Heart left ventricle (tissue), 13 donors: ENCODE measurements at regions not wholly inside any gene's neighbourhood (a gene's known extent, or its start where the extent isn't known, plus 50 kb on each side); places are given as distances from the start of the nearest gene placed in this dataset.

ENCODE experiments used
- CTCF ChIP-seq, 12 donors: fragments of 200-600 bp; sonication (generic) in 4 of 12; IDR thresholded peaks; one replicate each; pipeline versions ENCODE4 v1.5.0 to v1.8.0; 2018 to 2022; ENCODE audit warnings: antibody characterized with exemption in 12 of 12, mild to moderate bottlenecking in 5 of 12
- POLR2A ChIP-seq, 2 donors: fragments of 450-650 bp; IDR thresholded peaks; one replicate each; pipeline ENCODE4 v1.6.1; 2017; ENCODE audit warnings: antibody characterized with exemption in 2 of 2, mild to moderate bottlenecking in 2 of 2, moderate library complexity in 2 of 2
- donor health status: ischemic (EF 13 %, LVEDD 7.1; RV severe dilation, severe dysfunction).
- donor health status: DM: no; HTN: yes; CAD: no.
- donor health status: DM: no; HTN: no; CAD: no.
- donor health status: ischemic (EF 25% LVEDD 6.9; RV normal size, moderate dysfunction).
- donor health status: ischemic (EF 25% LVEDD 5.7; RV mildly dilated, moderate dysfunction).
- donor health status: ischemic (EF 35%, LVEDD 5.7; RV mildly dilated, moderate dysfunction).
- donor health status: nonischemic (EF 11% LVEDD 7.7; RV severe dilation, severe dysfunction).
- donor health status: DM: yes; HTN: yes; CAD: no.
- donor health status: PGD.
- donor health status: ischemic (EF 29% LVEDD 5.4; RV normal size, mild dysfunction).
- donor health status: nonischemic (EF 23%, LVEDD 6.1; RV moderate dilation, normal function).

- TF ChIP-seq CTCF (IDR thresholded peaks at IDR 0.05) (no peak), POLR2A (IDR thresholded peaks at IDR 0.05) (no peak)
These were observed 223.8 kb upstream of the SPRED2 start for GRCh38 chr2:65656160-65656718.
